GM19438 (cell line): ENCODE measurements at regions not wholly inside any gene's neighbourhood (a gene's known extent, or its start where the extent isn't known, plus 50 kb on each side); places are given as distances from the start of the nearest gene placed in this dataset.
A peak's percentile ranks its signal among the peaks of the same experiment; 100 is the strongest.

Experiments used
- ATAC-seq: cut with Tn5 transposase; IDR thresholded peaks from one replicate; pipeline ENCODE4 v1.9.1; 2021; ENCODE audit warnings: low read depth; ENCODE audit not compliant: unreplicated experiment

GRCh38 chr10:91124016-91124415 lies 96.4 kb upstream of the PCGF5 start:
- no peak for ATAC-seq

DNA sequence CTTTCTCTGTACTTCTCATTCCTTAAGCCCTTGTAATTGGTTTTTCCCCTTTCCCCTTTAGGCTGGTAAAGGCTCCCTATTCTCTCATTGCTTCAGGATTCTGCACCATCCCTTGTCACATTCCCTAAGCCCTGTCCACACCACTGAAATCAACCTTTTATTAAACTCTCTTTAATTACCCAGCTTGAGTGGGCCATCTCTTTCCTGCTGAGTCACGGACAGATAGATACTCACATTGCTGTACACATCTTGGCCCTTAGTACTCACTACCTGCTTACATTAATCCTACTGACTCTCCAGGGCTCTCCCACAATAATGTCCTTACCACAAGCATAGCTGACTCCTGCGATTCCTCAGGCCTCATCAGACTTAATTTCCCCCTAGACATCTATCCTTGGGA lies 94.0 kb upstream of the PCGF5 start:
- no peak for ATAC-seq

- ATAC-seq: no peak
Measured at GRCh38 chr10:91127341-91128082, 93.0 kb upstream of the PCGF5 start.

DNA sequence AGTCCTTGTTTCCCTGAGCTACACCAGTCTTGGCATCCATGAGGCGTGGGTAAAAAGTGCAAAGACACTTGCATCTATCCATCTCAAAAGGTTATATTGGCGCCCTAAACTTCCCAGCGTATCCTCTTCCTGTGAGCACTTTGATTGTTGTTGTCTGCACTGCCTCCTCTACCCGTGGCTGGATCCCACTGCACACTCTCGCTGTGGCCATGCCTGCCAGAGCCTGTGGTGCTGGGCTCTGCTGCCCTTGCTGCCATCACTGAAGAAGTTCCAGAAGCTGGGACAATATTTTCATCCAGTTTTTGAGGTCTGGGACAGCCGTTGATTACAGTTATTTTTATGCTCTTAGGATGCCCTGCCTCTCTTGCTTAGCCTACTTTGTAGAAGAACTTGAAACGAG lies 85.3 kb upstream of the PCGF5 start:
- no peak for ATAC-seq

DNA sequence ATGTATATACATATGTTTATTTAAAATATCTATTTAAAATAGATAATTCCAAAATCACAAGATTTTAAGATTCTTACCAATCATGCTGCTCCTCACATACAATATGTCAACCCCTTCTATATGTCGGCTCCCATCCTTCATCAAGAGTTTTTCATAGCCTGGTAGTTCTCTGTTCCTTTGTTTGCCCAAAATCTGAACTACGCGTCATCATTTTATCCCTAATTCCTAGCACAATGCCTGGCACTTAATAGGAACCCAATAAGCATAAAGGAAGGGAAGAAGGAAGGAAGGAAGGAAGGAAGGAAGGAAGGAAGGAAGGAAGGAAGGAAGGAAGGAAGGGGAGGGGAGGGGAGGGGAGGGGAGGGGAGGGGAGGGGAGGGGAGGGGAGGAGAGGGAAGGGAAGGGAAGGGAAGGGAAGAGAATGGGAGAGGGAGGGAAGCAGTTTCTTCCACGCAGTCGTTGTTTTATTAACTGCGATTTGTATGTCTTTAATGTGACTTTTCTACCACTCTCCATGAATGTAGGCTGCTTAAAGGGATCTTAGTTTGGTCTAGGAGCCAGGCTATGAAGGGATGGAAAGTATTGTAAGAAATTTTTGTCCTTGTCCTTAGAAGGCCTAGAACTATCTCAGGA lies 83.3 kb upstream of the PCGF5 start:
- no peak for ATAC-seq

GRCh38 chr10:91137822-91138221 lies 82.6 kb upstream of the PCGF5 start:
- ATAC-seq: no peak

DNA sequence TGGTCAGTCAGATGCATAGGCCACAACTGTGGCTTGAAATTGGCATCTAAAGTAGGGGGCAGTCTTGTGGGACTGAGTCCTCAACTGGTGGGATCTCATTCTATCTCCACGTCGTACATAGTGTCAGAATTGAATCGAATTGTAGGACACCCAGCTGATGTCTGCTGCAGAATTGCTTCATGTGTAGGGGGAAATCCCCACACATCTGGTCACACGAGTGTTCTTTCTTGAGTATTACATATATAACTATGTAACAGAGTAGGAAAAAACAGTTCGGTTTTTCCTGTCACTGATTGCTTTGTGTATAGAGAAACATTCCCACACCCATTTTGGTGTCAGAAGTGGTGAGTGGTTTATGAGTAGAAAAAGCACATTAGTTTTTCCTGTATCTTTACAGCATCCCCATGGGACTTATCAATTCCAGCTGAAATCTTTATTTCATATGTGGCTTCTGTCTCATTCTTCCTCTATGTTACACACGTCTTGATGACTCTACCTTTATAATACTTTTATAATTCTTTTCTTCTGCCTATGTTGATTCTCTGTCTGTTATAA lies 79.4 kb upstream of the PCGF5 start:
- no peak for ATAC-seq

DNA sequence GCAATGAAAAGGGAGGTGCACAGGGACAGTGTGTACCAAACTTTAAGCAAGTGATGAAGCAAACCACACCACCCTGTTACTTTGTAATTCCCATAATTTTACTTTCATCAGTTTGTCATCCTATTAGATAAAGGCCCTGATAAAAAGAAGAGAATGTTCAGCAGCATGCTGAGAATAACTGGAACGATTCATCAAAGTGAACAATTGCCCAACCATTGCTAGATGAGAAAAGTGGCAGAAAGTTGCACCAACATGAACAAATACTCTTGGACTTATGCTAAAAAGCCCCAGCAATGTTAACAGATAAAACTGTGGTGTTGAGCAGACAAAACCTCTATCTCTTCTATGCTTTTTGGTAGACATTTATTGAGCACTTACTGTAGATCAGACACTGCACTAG lies 75.5 kb upstream of the PCGF5 start:
- ATAC-seq: no peak

DNA sequence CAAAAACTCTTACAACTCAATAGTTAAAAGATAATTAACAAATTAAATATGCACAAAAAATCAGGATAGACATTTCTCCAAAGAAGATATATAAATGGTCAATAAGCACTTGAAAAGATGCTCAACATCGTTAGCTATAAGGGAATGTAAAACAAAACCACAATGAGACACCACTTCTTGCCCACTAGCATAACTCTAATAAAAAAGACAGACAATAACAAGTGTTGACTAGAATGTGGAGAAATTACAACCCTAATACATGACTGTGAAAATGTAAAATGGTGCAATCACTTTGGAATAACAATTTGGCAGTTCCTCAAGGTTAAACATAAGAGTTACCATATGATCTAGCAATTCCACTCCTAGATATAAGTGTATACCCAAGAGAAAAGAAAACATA lies 74.3 kb upstream of the PCGF5 start:
- ATAC-seq: no peak

- ATAC-seq: no peak
Measured at GRCh38 chr10:91149550-91149949, 70.9 kb upstream of the PCGF5 start.

- ATAC-seq: no peak
Measured at GRCh38 chr10:91150631-91151030, 69.8 kb upstream of the PCGF5 start.

DNA sequence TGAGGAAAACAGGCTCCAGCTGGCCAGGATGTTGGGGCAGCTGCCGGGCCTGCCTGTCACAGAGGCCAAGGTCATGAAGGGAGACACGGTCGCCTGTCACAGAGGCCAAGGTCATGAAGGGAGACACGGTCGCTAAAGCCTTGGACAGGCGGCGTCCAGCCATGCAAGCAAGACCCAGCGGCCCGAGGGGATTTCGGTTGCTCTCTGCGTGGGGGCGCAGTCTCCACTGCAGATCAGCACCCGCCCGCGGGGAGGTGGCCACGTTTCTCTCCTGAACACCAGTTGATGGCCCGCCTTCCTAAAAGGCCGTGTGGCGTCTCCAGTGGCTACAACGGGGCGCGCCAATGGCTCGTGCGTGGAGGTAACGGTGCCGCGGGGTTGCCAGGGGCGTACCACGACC lies 67.0 kb upstream of the PCGF5 start:
- no peak for ATAC-seq

DNA sequence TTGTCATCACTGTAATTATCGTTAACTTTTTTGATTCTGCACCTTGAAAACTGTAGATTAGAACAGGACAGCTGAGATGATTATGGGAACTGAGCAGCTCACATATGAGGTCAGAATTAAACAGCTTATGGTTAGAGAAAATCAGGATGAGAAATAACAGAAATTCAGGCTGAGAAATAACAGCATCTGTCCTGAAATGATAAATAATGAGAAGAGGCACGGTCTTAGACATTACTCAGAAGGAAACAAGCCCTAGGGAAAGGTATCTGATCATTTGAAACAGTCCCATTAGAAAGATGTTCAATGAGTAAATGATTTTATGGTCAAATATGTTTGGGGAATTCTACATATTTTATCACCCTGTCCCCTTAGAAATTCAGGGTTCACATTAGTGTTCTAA lies 65.6 kb upstream of the PCGF5 start:
- no peak for ATAC-seq

DNA sequence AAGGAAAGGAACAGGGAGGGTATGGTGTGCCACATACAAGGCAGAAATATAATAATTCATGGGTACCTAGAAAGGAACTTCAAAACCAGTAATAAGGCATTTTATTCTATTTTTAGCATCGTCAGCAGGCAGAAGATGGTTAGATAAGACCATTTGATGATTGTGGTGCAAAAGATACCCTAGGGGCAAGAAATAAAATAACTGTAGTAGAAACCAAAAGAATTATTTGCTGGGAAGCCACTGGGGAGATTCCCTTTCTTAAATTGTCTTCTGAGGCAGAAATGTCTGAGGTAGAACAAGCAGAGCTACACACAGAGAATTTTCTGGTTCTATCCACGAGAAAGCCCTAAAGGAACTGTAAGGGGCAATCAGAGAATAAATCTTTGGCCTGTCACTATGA lies 64.3 kb upstream of the PCGF5 start:
- no peak for ATAC-seq

DNA sequence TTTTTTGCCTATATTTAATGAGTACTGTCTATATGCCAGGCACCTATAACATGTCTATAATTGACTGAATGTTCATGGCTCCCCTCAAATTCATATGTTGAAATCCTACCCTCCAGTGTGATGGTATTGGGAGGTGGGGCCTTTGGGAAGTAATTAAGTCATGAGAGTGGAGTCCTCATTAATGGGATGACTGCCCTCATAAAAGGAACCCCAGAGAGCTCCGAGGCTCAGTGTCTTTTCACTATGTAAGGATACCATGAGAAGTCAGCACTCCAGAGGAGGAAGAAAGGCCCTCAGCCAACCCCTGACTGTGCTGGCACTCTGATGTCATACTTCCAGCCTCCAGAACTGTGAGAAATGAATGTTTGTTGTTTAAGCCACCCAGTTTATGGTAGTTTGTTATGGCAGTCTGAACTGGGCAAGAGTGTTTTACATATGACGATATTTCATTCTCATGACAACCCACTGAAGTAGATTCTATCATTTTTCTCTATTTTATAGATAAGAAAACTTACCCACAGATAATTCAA lies 61.1 kb upstream of the PCGF5 start:
- no peak for ATAC-seq

DNA sequence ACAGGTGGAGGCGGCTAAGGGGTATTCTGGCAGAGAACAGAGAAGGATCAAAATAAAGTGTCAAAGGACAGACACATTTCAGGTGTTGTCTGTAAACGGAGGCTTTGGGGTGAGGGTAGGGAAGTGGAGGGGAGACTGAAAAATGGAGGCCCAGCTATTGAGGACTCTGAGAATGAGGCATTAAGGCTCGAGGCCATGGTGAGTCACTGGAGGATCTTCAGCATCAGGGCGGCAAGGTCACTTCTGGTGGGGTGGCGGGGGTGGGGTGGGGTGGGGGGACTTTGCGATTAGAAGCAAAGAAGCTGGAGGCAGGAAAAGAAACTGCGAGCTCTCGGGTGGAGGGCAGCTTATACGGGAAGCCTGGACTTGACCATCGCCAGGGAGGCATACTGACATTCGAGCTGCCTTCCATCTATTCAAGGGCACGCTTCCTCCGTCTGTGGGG lies 58.4 kb upstream of the PCGF5 start:
- ATAC-seq: no peak

DNA sequence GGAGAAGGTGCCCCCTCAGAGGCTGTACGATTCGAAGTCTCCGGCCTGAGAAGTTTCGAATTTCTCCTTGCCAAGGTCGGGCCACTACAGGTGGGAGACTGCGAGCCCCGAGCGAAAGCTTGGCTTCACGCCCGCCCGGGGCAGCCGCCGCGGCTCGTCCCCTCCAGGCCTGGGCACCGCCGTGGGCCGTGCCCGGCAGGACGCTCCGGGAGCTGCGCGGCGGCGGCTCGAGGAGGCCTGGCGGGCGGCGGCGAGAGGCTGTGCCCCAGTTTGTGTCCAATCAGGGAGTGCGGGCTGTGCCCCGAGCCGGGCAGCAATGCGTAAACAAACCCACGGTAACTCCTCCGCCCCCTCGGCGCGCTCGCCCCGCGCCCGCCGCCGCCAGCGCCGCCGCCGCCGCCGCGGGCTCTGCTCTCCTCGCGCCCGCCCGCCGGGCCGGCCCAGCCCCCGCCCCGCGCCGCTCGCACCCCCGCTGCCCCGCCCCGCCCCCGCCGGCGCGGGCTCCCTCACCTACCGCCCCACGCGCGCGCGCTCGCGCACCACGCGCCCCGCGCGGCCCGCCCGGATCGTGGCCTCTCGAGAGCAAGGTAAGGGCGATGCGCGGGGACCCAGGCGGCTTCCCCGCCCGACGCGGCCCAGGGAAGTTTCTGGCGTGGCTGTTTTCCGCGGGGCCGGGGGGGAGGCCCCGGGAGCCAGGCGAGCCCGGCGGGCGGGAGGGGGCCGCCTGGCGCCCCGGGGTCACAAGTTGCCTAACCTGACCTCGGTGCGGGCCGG lies 57.8 kb upstream of the PCGF5 start:
- ATAC-seq: peak; percentile 53

DNA sequence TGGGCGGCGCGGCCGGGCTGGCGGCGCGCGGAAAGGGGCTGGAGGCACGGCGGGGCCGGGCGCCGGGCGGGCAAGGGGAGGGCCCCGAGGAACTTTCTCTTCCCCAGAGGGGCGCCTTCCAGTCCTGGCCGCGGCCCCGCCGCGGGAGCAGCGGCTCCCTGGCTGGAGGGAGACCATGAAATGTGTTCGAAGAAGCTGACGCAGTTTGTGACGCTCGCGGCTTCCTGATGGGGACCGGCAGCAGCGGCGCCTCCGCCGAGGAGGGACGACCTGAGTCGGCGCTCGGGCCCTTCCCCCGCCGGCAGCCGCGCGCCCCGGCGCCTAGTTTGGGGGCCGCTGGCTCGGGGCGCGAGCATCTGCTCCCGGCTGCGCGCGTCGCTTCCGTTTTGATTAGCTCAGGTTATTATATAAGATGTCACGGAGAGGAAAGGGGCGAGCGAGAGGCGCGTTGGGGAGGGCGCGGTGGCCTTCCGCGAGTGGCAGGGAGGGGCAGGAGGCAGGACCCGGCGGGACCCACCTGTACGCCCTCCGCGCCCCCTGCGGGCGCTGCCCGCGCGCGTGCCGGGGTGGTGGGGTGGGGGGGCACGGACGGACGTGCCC lies 57.1 kb upstream of the PCGF5 start:
- ATAC-seq: peak; percentile 50

DNA sequence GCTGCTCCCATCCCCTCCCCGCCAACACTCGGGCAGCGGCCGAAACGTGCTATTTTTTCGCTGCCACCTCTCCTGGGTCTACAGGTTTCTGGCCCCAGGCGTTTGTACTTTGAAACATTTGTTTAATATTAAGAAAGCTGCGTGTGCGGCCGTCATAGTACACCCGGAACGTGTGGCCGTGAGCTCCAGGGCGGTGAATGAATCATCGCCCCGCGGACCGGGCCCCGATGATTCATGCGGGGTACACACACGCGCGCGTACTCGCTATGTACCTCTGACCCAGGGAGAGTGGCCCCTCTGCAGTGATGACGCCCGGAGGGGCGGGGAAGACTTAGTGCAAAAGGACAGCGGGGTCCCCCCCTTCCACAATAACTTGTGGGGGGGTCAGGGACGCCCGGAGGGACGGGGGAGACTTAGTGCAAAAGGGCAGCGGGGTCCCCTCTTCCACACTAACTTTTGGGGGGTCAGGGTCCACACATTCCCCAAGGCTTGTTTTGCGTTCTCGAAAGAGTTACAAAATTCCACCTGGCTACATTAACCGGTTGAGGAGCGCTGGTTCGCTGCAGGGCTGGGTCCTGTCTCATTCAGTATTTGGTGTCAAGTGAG lies 56.5 kb upstream of the PCGF5 start:
- ATAC-seq: peak; percentile 31

- ATAC-seq: no peak
Measured at GRCh38 chr10:91164520-91165065, 55.9 kb upstream of the PCGF5 start.
